ENCODE measurements at regions not wholly inside any gene's neighbourhood (a gene's known extent, or its start where the extent isn't known, plus 50 kb on each side); places are given as distances from the start of the nearest gene placed in this dataset.

DNA sequence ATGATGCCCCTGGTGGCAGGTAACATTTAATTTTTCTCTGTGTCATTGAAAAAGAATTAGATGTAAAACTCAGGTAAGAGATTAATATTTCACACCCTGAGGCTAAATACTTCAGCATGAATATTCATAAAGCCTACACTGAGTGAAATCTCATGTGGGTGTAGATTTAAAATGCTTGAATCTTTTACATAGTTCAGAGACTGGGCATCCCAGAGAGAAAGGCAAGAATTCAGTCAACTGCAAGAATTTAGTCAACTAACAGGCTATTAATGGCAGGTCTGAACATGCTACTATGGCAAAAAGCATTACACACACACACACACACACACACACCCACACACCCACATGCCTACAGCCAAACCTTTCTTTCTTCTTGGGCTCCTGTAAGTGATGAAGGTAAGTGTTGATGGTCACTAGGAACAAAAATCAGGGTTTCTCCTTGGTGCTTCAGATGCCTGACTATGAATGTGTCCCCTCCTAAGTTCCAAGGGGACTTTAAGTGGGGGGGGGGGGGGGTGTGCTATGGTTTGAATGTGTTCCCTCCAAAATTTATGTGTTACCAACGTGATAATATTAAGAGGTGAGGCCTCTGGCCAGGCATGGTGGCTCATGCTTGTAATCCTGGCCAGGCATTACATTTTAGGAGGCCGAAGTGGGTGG, 63.7 kb upstream of the PSMD7 start:
- no peak for DNase-seq (ENCODE audit: low spot score)

DNA sequence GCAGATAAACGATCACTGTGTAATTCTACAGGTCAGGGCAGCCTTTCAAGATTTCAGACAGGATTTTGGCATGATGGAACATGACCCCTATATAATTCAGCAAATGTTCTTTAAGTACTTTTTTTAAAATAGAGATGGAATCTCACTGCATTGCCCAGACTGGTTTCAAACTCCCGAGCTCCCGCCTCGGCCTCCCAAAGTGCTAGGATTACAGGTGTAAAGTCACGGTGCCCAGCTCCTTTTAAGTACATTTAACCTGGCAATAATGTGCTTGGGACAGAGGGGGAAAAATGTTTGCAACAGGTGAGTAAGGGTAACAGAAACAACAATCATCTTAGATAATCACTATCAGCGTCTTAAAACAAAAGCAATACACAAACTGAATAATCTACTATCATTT, 66.5 kb upstream of the PSMD7 start:
- no peak for DNase-seq (ENCODE audit: low spot score)

DNA sequence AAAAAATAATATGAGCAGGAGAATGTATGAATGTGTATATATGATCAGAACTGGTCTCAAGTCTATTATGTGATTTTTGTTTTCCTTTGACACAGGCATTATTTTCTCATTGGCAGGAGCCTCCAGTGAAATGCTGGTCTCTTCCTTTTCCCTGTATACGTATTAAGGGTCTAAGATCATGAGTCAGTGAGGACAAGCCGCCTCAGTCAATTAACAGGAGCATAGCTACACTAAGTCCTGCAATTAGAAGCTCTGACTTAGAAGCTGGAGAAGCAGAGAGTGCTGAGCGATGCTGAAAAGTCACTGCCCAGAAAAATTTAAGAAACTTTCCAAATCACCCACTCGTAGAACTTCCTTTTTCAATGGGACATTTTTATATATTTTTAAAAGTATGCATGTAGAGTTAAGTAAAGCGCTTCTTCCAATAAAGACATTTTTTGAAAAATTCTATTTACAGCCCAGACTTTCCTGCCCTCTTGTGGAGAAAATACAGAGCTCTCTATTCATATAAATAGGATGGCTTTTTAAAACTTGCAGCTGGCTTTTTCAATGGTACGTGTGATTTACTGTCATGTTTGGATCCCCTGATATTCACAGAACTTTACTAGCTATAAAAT, 70.2 kb upstream of the PSMD7 start:
- DNase-seq (ENCODE audit: low spot score) = no peak

DNA sequence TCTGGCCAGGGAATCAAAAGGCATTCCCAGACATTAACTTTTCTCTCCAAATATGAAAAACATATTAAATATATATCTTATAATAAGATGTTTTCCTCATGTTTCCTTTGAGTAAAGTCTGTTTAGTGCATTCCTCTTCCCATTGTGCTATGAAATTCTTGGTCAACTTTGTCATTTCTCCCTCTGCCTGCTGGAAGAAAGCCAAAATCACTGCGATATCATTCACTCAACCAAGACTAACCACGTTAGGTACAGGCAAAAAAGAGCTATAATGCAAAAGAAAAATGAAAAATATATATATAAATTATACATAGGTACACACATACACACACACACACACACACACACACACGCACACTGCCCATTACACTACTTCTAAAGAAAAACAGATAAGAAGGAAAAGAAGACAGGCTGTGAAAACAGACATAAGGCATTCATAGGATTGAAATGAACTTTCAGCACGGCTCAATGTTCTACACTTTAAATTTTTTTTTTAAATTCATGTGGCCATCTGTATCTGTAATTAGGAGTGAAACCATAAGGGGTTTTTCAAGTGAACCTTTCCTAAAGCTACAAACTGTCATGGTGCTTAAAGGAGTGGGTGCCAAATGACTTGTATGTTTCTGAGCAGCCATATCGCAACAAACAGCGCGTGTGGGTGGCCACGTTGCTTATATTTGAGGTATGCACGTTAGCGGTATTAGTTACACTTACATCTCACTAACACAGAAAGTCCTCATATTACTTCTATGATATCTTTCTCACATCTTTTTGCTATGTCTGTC, 71.6 kb upstream of the PSMD7 start:
- DNase-seq (ENCODE audit: low spot score) = no peak

DNA sequence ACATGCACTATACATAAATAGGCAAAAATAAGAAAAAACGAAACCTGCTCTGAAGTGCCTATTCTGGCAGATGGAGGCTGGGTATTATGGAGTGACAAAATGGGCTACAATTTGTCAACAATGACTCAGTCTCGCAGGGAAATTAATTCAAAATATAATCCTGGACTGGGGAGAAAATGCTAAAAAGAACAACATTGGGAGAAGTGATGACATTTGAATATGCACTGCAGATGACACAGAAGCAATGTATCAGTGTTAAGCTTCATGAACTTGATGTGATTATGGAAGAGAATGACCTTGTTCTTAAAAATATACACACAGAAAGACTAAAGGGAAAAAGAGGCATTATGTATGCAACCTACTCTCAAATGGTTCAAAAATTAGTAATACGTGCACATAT, 74.8 kb upstream of the PSMD7 start:
- DNase-seq (ENCODE audit: low spot score) = no peak

DNA sequence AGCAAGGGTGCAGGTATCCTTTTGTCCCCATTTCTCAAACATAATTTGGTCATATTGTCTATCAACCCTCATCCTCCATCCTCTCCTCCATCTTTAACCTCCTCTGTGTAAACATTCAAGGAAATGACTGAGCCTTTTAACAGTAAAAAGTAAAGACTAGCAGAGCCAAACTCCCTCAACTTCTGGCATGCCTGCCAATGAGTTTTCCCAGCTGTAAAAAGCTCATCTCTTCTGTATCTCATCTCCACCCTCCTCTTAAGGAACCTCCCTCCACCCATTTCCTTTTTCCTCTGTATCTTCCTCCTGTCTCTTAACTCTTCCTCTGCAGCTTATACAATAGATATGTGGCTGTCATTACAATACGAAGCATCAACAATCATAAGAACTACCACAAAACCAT, 76.9 kb upstream of the PSMD7 start:
- DNase-seq (ENCODE audit: low spot score) = no peak

DNA sequence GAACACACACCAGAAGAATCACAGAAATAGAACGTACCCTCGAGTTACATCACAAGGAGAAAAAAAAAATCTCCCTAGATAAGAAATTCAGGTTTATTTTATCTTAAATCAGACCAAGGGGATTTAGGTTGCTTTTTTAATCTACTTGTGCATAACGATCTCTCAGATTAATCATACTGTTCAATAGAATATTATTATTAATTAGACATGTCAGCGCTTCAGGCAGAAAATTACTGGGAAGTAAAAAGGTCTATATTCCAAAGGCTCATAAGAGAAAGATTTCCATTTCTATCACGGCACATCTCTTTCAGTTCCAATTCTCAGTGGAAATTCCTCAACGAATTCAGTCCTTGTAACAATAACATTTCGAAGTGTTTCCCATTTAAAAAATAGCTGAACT, 77.7 kb upstream of the PSMD7 start:
- DNase-seq (ENCODE audit: low spot score) = no peak

DNA sequence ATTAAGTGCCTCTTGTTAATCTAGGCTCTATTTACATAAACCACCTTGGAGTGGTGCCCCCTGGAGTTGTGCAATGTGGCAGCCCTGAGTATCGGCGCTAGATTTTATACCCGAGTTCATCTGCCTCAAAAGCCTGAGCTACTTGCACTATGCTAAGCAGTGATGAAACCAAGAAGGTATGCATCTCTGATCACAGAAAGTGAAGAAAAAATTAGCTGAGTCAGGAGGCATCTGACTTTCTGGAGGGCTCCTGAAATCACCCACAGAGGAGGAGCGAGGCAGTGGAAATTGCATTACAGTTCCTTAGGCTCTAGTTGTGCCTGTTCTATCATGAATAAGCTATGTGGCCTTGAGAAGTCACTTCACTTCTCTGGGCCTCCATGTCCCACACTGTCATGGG, 80.3 kb upstream of the PSMD7 start:
- no peak for DNase-seq (ENCODE audit: low spot score)

DNA sequence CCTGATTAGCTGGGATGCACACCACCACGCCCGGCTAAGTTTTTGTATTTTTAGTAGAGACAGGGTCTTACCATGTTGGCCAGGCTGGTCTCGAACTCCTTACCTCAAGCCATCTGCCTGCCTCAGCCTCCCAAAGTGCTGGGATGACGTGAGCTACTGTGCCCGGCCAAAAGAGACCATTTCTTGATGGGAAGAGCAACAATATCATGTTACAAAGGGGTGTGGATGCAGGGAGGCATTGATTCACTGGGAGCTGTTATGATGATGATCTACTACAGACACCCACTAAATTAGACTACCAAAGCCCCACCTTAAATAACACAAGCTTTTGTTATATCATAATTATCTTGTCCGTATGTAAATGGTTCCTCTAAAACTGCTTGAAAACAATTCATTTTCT, 81.4 kb upstream of the PSMD7 start:
- no peak for DNase-seq (ENCODE audit: low spot score)

DNA sequence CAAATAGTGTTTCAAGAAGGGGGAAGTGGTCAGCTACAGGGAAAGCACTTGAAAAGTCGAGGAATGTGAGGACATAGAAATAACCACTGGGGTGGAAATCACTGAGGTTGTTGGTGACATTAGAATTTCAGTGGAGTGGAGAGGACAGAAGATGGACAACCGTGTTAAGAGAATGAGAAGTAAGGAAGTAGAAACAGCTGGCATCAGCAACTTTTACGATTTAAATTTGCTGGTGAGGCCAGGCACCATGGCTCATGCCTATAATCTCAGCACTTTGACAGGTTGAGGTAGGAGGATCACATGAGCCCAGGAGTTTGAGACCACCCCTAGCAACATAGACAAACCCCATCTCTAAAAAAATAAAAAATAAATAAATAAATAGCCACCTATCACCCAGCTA, 83.2 kb upstream of the PSMD7 start:
- no peak for DNase-seq (ENCODE audit: low spot score)

DNA sequence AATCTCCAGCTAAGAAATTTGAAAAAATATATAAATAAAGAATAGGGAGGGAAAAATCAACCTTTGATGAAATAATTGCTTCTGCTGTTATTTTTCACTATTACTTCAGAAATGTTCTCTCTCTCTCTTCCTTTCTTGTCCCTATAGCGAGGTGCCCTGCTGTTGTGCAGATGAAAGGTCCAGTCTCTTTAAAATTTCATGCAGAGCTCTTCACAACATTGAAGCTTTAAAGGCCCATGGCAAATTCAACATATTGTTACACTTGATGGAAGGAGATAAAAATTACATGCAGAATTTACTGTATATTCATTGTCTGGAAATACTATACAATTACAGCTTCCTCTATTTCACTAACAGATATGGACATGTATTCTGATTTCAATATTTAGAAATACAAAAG, 86.4 kb upstream of the PSMD7 start:
- DNase-seq (ENCODE audit: low spot score) = no peak

DNA sequence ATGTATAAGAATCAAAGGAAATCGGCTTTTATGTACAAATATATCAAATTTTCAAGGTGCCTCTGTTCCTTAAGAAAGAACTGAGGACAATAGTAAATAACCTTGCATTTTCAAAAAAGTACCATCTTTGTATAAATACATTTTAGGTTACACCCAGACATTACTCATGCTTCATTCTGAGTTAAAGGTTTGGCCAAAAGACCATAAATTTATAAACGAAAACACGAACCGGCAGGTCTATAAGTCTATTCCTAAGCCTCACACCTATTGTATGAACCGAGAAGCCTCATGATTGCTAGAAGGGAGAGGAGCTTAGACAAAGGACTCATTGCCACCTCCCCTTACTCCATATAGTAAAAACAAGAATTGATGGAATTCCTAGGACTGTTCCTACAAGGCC, 94.6 kb upstream of the PSMD7 start:
- DNase-seq (ENCODE audit: low spot score) = no peak

DNA sequence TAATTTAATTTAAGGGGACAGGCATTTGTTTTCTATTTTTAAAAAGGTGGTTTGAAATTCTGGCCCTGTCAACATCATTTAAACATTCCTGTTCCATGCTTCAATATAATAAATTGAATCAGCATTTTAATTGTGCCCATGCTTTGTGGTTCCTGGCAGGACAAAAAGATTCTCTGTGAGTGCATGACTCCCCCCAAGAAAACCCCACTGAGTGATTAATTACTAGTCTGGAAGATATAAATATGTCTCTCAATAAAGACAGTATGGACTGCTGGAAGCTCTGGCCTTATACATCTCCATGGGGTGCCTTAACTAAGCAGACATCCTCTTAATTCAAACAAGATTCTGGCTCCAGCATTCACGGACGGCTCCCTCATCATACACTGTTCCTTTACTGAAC, 95.0 kb upstream of the PSMD7 start:
- no peak for DNase-seq (ENCODE audit: low spot score)

DNA sequence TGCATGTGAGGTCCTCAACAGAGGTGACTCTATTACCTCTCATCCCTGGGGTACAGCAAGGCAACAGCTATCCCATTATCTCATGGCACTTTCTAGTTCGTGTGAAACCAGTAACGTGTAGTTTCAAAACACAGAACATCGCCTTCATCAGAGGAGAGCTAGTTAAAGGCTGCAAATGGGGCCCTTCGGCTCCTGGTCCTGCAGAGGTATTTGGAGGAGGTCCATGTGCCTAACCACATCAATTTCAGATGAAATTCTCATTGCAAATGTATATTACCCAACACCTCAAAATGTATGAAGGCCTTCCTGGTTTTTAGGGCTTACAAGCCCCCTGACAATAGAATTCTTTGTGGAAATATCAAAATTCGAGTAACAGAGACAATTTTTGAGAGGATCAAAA, 95.7 kb upstream of the PSMD7 start:
- DNase-seq (ENCODE audit: low spot score) = no peak

DNA sequence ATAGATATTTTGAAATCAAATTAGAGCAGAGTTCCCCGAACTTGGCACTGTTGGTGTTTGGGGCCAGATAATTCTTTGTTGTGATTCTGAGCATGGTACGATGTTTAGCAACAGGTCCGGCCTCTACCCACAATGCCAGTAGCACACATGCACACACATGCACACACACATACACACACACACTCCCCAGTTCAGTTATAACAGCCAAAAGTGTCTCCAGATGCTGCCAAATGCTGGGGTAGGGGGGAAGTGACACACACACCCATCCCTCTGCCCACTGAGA, 96.8 kb upstream of the PSMD7 start:
- no peak for DNase-seq (ENCODE audit: low spot score)

DNA sequence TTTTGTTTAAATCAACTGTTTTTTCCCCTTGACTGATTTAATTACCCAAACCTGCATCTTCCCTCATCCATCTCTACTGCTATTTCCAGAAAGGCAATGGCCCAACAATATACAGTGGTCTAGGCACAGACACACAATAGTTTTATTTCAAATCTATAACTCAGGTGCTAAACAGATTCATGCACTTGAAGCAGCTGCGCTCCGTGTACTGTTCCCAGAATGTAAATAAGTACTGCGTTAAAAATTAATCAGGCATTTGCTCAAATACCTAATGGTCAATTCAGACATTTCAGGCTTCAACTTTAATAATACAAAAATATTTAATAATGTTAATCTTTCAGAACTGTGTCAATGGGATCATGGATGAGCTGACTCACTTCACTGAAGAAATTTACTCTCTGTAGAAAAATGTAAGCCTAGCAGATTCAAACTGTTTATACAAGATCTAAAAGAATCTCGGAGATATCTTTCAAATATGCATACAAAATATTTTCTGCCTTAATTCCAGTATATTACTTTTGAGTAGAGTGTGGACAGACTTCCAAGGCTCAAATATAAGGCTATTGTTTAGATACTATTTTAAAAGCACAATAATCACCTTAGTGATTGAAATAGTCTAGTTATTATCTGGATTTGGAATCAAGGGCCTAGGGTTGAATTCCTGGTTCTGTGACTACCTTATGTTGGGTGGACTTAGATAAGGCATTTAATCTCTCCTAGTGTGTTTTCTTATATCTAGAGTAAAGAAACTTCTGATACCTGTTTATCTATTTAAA, 97.4 kb upstream of the PSMD7 start:
- no peak for DNase-seq (ENCODE audit: low spot score)

DNA sequence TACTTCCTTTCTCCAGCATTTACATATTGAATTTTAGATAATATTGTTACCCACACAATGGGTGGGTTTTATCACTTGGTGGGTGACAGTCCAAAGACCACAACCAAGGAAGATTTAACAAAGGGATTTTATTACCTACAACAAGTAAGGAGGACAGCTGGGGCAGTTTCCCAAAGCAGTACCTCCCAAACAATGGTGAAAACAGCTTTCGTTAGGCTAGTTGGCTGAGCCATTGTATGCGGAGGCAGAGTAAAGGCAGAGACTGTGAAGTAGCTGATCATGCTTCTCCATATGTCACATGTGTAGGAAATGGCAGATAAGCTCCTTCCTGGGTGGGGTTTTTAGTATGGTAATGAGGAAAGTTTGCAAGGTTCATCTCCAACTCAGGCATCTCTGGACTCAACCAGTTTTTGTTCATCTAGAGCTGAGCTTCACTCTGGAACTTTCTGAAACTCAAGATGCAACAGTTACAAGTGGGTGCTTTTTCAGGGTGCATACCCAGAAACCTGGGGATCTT, 104.3 kb upstream of the PSMD7 start:
- DNase-seq (ENCODE audit: low spot score) = no peak

DNA sequence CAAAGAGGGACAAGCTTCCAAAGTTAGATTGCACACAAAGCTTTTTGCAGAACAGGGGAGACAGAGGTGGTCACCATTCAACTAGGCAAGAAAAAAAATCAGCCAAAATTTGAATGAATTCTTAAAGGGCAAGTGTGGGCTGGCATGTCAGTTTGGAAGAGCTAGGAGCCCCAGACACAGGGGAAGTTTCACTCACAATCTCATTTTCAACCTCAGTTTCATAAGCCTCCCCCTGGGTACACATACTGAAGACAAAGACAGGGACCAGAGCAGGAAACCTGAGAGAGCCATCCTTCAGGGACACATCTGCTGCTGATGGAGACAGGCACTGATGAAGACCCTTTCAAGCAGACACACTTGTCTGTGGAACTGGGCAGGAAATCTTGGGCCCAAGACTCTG, 106.3 kb upstream of the PSMD7 start:
- no peak for DNase-seq (ENCODE audit: low spot score)

DNA sequence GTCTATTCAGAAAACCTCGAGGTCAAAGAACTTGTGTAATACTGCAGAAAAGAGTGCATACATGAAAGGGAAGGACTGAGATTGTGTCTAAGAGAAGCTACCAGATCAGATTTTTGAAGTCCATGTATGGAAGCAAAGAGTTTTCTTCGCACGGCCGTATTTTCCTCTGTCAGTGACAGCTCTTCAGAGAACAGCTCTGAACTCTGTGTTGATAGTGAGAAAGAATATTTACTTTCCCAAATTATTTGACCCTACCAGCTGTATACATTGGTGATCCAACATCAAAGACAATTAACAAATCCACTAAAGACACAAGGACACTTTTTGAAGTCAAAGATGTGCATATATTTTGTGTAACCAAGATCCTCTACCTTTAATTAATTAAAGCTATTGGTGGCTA, 107.8 kb upstream of the PSMD7 start:
- DNase-seq (ENCODE audit: low spot score) = no peak

DNA sequence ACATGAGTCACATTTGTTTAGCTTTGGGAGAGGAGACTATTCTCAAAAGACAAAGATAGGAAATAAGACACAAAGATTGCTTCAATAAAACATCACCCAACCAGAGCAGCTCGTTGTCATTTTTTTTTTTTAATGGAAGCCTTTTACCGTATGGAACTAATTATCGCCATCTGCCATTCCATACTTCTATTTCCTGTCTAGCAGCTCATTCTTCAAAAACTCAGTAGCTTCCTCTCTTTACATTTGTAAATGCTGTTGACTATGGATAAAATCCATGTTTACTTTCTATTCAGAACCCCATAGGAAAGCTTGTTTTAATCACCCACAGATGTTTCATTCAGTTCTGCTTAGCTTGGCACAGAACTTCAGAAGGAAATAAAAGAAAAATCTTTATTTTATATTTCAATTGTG, 110.0 kb upstream of the PSMD7 start:
- no peak for DNase-seq (ENCODE audit: low spot score)

DNA sequence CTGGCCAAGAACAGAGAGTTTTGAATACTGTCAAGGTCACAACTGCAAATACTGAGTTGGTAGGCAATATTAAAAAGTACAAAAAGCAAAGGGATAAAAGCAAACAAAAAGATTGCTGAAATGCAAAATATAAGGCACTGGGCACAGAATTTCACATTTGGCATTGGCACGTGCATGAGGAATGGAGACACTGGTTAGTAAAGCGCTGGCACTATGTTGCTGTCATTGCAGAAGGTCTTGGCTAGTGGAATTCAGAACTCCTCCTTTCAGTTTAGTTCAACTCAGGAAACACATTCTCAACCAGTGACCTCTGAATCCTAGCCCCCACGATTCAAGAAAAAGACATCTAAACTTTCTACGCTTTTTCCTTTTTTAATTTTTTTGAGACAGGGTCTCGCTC, 111.8 kb upstream of the PSMD7 start:
- DNase-seq (ENCODE audit: low spot score) = no peak

DNA sequence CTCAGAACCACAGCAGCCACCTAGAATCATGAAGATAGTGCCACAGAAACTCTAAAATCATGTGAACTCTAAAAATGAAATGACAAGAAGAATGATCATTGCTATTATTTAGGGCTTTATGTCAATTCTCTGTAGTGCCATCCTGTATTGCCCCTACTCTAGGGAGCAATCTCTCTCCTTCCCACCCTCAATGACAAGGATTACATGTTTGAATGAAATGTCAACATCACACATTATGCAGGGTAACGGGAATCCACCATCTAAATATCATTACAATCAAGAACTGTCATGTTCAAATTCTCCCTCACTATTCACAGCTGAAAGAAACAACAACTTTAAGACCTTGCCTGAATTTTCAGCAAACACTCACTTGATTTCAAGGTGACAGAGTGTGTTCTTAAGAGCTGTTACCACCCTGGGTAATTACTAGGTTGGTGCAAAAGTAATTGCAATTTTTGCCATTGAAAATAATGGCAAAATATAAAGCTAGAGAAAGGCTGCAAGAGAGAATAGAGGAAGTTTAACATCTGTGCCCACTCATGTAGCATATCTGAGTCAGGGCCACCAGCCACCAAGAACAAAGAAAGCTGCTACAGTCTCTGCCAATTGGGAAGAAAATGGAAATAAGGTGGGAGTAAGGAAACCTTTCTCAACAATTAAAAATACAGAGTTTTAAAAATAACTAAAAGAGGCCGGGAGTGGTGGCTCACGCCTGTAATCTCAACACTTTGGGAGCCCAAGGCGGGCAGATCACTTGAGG, 112.8 kb upstream of the PSMD7 start:
- no peak for DNase-seq (ENCODE audit: low spot score)
